Neural cell (in vitro differentiated cells): ENCODE measurements at regions not wholly inside any gene's neighbourhood (a gene's known extent, or its start where the extent isn't known, plus 50 kb on each side); places are given as distances from the start of the nearest gene placed in this dataset.

ENCODE experiments used
- H2AFZ ChIP-seq: fragments of 200-600, 300-800 bp; sonication (generic), shearing (Covaris generic); 2 replicates; pipeline ENCODE4 v1.6.0; 2014; ENCODE audit warnings: low read depth, mild to moderate bottlenecking, antibody characterized with exemption, low read length, moderate library complexity
- H3F3A ChIP-seq: fragments of 200-600 bp; shearing (Covaris generic); 2 replicates; pipeline ENCODE4 v1.6.1; 2016; ENCODE audit warnings: mild to moderate bottlenecking, moderate library complexity, mixed read lengths, antibody characterized with exemption, low read length; ENCODE audit not compliant: insufficient read depth, poor library complexity, severe bottlenecking
- H3K27ac ChIP-seq: fragments of 200-600, 300-800 bp; sonication (generic), shearing (Covaris generic); 2 replicates; pipeline ENCODE4 v1.5.1; 2014; ENCODE audit warnings: mild to moderate bottlenecking, low read length, moderate library complexity
- H3K27me3 ChIP-seq: fragments of 300-800, 200-600 bp; sonication (generic), shearing (Covaris generic); 2 replicates; pipeline ENCODE4 v1.6.0; 2014; ENCODE audit warnings: mild to moderate bottlenecking, low read depth, low read length, moderate library complexity; ENCODE audit not compliant: insufficient read depth
- H3K36me3 ChIP-seq: fragments of 300-800, 200-600 bp; sonication (generic), shearing (Covaris generic); 2 replicates; pipeline ENCODE4 v1.5.1; 2014; ENCODE audit warnings: mild to moderate bottlenecking, antibody characterized with exemption, low read length, moderate library complexity; ENCODE audit not compliant: insufficient read depth
- H3K4me2 ChIP-seq: fragments of 300-800, 200-600 bp; sonication (generic), shearing (Covaris generic); 2 replicates; pipeline ENCODE4 v1.6.0; 2014; ENCODE audit warnings: mild to moderate bottlenecking, low read length
- H3K4me3 ChIP-seq: fragments of 300-800, 200-600 bp; sonication (generic), shearing (Covaris generic); 2 replicates; pipeline ENCODE4 v1.5.1; 2014; ENCODE audit warnings: mild to moderate bottlenecking, low read length, moderate library complexity
- H3K79me2 ChIP-seq: fragments of 200-600 bp; shearing (Covaris generic); replicated peaks from 2 replicates; pipeline ENCODE4 v1.6.0; 2014; ENCODE audit warnings: mild to moderate bottlenecking, low read length, moderate library complexity; ENCODE audit not compliant: insufficient read depth
- H3K9ac ChIP-seq: fragments of 300-800, 200-600 bp; sonication (generic), shearing (Covaris generic); 2 replicates; pipeline ENCODE4 v1.6.1; 2016; ENCODE audit warnings: mild to moderate bottlenecking, low read length, mixed read lengths
- H3K9me2 ChIP-seq: fragments of 200-600 bp; shearing (Covaris generic); 2 replicates; pipeline ENCODE4 v1.6.1; 2016; ENCODE audit warnings: mild to moderate bottlenecking, low read length, mixed read lengths; ENCODE audit not compliant: insufficient read depth
- H3K9me3 ChIP-seq: fragments of 200-600, 300-800 bp; sonication (generic), shearing (Covaris generic); 2 replicates; pipeline ENCODE4 v1.6.1; 2016; ENCODE audit warnings: mild to moderate bottlenecking, mixed run types, low read length, moderate library complexity, mixed read lengths
- H4K20me1 ChIP-seq: fragments of 200-600 bp; shearing (Covaris generic); 2 replicates; pipeline ENCODE4 v1.6.1; 2016; ENCODE audit warnings: mild to moderate bottlenecking, mixed run types; ENCODE audit not compliant: insufficient read depth
- CTCF ChIP-seq: fragments of 450-650 bp; IDR thresholded peaks from 2 replicates; pipeline ENCODE4 v1.5.1; 2014; ENCODE audit warnings: antibody characterized with exemption, mild to moderate bottlenecking, moderate library complexity; ENCODE audit not compliant: poor library complexity, severe bottlenecking
- EP300 ChIP-seq: fragments of 450-650 bp; conservative IDR thresholded peaks from 2 replicates; pipeline ENCODE4 v1.6.1; 2014; ENCODE audit warnings: antibody characterized with exemption, mild to moderate bottlenecking, moderate library complexity; ENCODE audit not compliant: poor library complexity, severe bottlenecking
- EZH2 ChIP-seq: fragments of 200-600, 300-800 bp; shearing (Covaris generic), sonication (generic); IDR thresholded peaks from 2 replicates; pipeline ENCODE4 v1.6.1; 2014; ENCODE audit warnings: antibody characterized with exemption, low read length, borderline replicate concordance, mild to moderate bottlenecking; ENCODE audit not compliant: insufficient read depth, poor library complexity, severe bottlenecking
- MXI1 ChIP-seq: fragments of 450-650 bp; conservative IDR thresholded peaks from 2 replicates; pipeline ENCODE4 v1.6.1; 2014; ENCODE audit warnings: antibody characterized with exemption, mild to moderate bottlenecking; ENCODE audit not compliant: poor library complexity, severe bottlenecking
- POLR2AphosphoS5 ChIP-seq: IDR thresholded peaks from 2 replicates; pipeline ENCODE4 v1.6.1; 2012
- RAD21 ChIP-seq: fragments of 450-650 bp; conservative IDR thresholded peaks from 2 replicates; pipeline ENCODE4 v1.6.1; 2014; ENCODE audit warnings: antibody characterized with exemption, mild to moderate bottlenecking, moderate library complexity
- REST ChIP-seq: IDR thresholded peaks from 2 replicates; pipeline ENCODE4 v1.6.1; 2012; ENCODE audit warnings: borderline replicate concordance
- SMC3 ChIP-seq: fragments of 450-650 bp; conservative IDR thresholded peaks from 2 replicates; pipeline ENCODE4 v1.6.1; 2014; ENCODE audit warnings: antibody characterized with exemption, mild to moderate bottlenecking, moderate library complexity; ENCODE audit not compliant: poor library complexity
- TAF1 ChIP-seq: IDR thresholded peaks from 2 replicates; pipeline ENCODE4 v1.6.1; 2012; ENCODE audit warnings: low read depth

- Histone ChIP-seq H2AFZ (no peak overlapping the region), H3K4me2 (no peak overlapping the region), H3K9me3 (no peaks in the 10 kb centered on the region), H3K4me3 (no peak overlapping the region), H3K9ac (no peak overlapping the region), H3K79me2 (no peaks in the 10 kb centered on the region), H3F3A (no peaks in the 10 kb centered on the region), H3K27me3 (no peaks in the 10 kb centered on the region), H4K20me1 (no peaks in the 10 kb centered on the region), H3K27ac (no peak overlapping the region), H3K9me2 (no peaks in the 10 kb centered on the region), H3K36me3 (no peaks in the 10 kb centered on the region)
- TF ChIP-seq EP300 (no peak), MXI1 (no peak), TAF1 (no peak)
These were observed 457.7 kb downstream of the RFPL4B start for GRCh38 chr6:112804638-112805330.

GRCh38 chr6:112806163-112806865, 459.2 kb downstream of the RFPL4B start:
- H3K4me2 ChIP-seq = no peak overlapping the region

More at GRCh38 chr6:112806163-112806865, 459.2 kb downstream of the RFPL4B start:
- Histone ChIP-seq H2AFZ (no peak overlapping the region), H3K4me3 (no peak overlapping the region), H3K9me2 (no peaks in the 10 kb centered on the region), H3K27ac (no peak overlapping the region), H4K20me1 (no peaks in the 10 kb centered on the region), H3K79me2 (no peaks in the 10 kb centered on the region), H3K36me3 (no peaks in the 10 kb centered on the region), H3K9ac (no peak overlapping the region), H3K9me3 (no peaks in the 10 kb centered on the region), H3F3A (no peaks in the 10 kb centered on the region), H3K27me3 (no peaks in the 10 kb centered on the region)
- no peak for TF ChIP-seq REST
- TF ChIP-seq SMC3 = no peak
- TF ChIP-seq TAF1 = no peak
- no peak for TF ChIP-seq MXI1
- no peak for TF ChIP-seq EZH2
- TF ChIP-seq RAD21 = no peak
- no peak for TF ChIP-seq POLR2AphosphoS5
- TF ChIP-seq CTCF = no peak
- TF ChIP-seq EP300 = no peak
